RWPE2 (cell line): ENCODE measurements at regions not wholly inside any gene's neighbourhood (a gene's known extent, or its start where the extent isn't known, plus 50 kb on each side); places are given as distances from the start of the nearest gene placed in this dataset.

ENCODE experiments used
- ATAC-seq: fragments of 200-7000 bp; cut with Tn5 transposase; 3 replicates; pipeline ENCODE4 v1.9.1; 2021; ENCODE audit warnings: low read depth
- DNase-seq: peaks from one replicate; pipeline ENCODE4 v3.0.0-alpha.2; 2020; ENCODE audit warnings: low spot score
- H3K27ac ChIP-seq: fragments of 450-650 bp; 2 replicates; pipeline ENCODE4 v1.5.1; 2017; ENCODE audit warnings: mild to moderate bottlenecking; ENCODE audit not compliant: poor library complexity, severe bottlenecking
- H3K27me3 ChIP-seq: fragments of 250-450 bp; sonication (Bioruptor Pico); 2 replicates; pipeline ENCODE4 v1.5.1; 2021; ENCODE audit warnings: mild to moderate bottlenecking, moderate library complexity; ENCODE audit not compliant: insufficient read depth, poor library complexity, severe bottlenecking
- H3K36me3 ChIP-seq: fragments of 250-450 bp; sonication (Bioruptor Pico); 2 replicates; pipeline ENCODE4 v1.5.1; 2020; ENCODE audit warnings: low read depth, mild to moderate bottlenecking, moderate library complexity
- H3K4me1 ChIP-seq: fragments of 250-450 bp; sonication (Bioruptor Pico); 2 replicates; pipeline ENCODE4 v1.5.1; 2021; ENCODE audit warnings: mild to moderate bottlenecking, moderate library complexity; ENCODE audit not compliant: insufficient read depth, poor library complexity, severe bottlenecking
- H3K4me3 ChIP-seq: fragments of 250-450 bp; sonication (Bioruptor Pico); 2 replicates; pipeline ENCODE4 v1.5.1; 2021; ENCODE audit warnings: mild to moderate bottlenecking, moderate library complexity; ENCODE audit not compliant: severe bottlenecking
- H3K9me3 ChIP-seq: fragments of 250-450 bp; sonication (Bioruptor Pico); 2 replicates; pipeline ENCODE4 v1.5.1; 2021; ENCODE audit warnings: mild to moderate bottlenecking, moderate library complexity; ENCODE audit not compliant: severe bottlenecking
- CTCF ChIP-seq: fragments of 450-650 bp; IDR thresholded peaks from one replicate; pipeline ENCODE4 v1.5.1; 2017; ENCODE audit warnings: mild to moderate bottlenecking, moderate library complexity; ENCODE audit not compliant: poor library complexity, severe bottlenecking

DNA sequence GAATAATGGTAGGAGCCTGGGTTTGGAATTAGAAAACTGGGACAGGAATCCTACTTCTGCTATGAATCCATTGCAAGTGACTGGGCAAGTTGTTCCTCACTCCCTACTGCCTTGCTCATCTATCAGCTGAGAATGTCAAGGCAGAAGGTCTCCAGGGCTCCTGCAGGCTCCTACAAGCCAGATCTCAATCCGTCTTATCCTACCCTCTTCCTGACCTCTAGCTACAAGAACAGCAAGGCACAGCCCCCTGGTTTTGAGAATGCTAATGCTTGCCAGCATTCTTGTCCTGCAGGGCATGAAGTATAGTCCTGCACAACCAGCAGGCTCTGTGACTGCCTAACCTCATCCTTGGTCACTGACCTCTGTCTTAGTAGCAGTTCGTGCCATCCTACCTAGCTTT lies 141.9 kb upstream of the TNP1 start:
- Histone ChIP-seq H3K9me3 (no peaks in the 10 kb centered on the region), H3K36me3 (no peaks in the 10 kb centered on the region), H3K4me1 (no peaks in the 10 kb centered on the region), H3K27ac (no peak overlapping the region), H3K4me3 (no peak overlapping the region), H3K27me3 (no peaks in the 10 kb centered on the region)
- TF ChIP-seq CTCF, result no peak
- ATAC-seq (no peak), DNase-seq (no peak)

GRCh38 chr2:217000406-217000805 lies 140.5 kb upstream of the TNP1 start:
- Histone ChIP-seq H3K9me3 (no peaks in the 10 kb centered on the region), H3K27ac (no peak overlapping the region), H3K27me3 (no peaks in the 10 kb centered on the region), H3K4me1 (no peaks in the 10 kb centered on the region), H3K4me3 (no peak overlapping the region), H3K36me3 (no peaks in the 10 kb centered on the region)
- no peak for DNase-seq
- no peak for TF ChIP-seq CTCF
- no peak for ATAC-seq

DNA sequence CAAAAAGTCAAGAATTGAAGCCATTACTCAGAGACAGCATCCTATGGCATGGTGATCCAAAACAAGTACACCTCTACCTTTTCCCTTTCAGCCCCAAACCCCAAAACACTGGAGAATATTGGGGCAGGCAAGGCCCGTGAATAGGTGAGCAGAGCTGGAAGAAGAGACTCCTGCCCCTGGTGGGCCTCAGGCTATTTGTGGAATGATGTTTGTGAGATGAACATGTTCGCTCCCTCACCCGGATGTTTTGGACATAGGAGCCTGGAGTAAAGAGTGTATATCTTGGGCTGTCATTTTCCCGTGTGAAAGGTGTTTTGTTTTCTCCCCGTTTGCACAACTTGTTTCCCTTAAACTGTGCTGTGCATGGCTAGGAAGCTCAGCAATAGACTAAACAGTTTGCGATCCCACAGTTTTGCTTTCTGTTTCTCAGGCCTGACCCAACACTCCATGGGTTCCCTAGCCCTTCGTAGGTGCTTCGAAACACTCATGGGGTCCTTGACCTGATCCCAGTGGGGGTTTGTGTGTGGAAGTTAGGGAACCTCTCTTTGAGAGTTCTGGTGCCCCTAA lies 136.5 kb upstream of the TNP1 start:
- DNase-seq (no peak), ATAC-seq (no peak)
- no peaks in the 10 kb centered on the region for H3K9me3 ChIP-seq
- no peaks in the 10 kb centered on the region for H3K36me3 ChIP-seq
- no peak overlapping the region for H3K27ac ChIP-seq
- no peaks in the 10 kb centered on the region for H3K4me1 ChIP-seq
- H3K4me3 ChIP-seq, result no peak overlapping the region
- peaks cover 4% of the 10 kb centered on the region for H3K27me3 ChIP-seq
- no peak for TF ChIP-seq CTCF

GRCh38 chr2:216994353-216994854 lies 134.5 kb upstream of the TNP1 start:
- TF ChIP-seq CTCF, result no peak
- peaks cover 4% of the 10 kb centered on the region for H3K27me3 ChIP-seq
- no peak for DNase-seq
- no peaks in the 10 kb centered on the region for H3K36me3 ChIP-seq
- ATAC-seq, result no peak
- no peaks in the 10 kb centered on the region for H3K4me1 ChIP-seq
- no peak overlapping the region for H3K4me3 ChIP-seq
- H3K27ac ChIP-seq, result no peak overlapping the region
- H3K9me3 ChIP-seq, result no peaks in the 10 kb centered on the region

- H3K9me3 ChIP-seq, result no peaks in the 10 kb centered on the region
- H3K4me1 ChIP-seq, result no peaks in the 10 kb centered on the region
- no peak for TF ChIP-seq CTCF
- ATAC-seq (no peak), DNase-seq (no peak)
- no peak overlapping the region for H3K4me3 ChIP-seq
- H3K27me3 ChIP-seq, result peaks cover 4% of the 10 kb centered on the region
- H3K36me3 ChIP-seq, result no peaks in the 10 kb centered on the region
- no peak overlapping the region for H3K27ac ChIP-seq
Observed at GRCh38 chr2:216992056-216992675, 132.3 kb upstream of the TNP1 start.
